Esophagus squamous epithelium (tissue), 4 donors: ENCODE measurements at regions not wholly inside any gene's neighbourhood (a gene's known extent, or its start where the extent isn't known, plus 50 kb on each side); places are given as distances from the start of the nearest gene placed in this dataset.

Experiments
- POLR2A ChIP-seq, 4 donors: fragments of 450-650 bp; IDR thresholded peaks; one replicate each; pipeline ENCODE4 v1.6.1; 2017; ENCODE audit warnings: antibody characterized with exemption in 4 of 4, mild to moderate bottlenecking in 4 of 4, moderate library complexity in 3 of 4
- TF ChIP-seq, protein P1 (sequence below), 6 experiments: fragments of 450-650 bp in 4 of 6; fragments of 200-600 bp in 2 of 6; sonication (generic) in 2 of 6; IDR thresholded peaks; one replicate each; pipeline ENCODE4 v1.5.1; 2016 to 2019; ENCODE audit warnings: antibody characterized with exemption in 6 of 6, mild to moderate bottlenecking in 4 of 6, moderate library complexity in 4 of 6

- TF ChIP-seq, protein P1, sequence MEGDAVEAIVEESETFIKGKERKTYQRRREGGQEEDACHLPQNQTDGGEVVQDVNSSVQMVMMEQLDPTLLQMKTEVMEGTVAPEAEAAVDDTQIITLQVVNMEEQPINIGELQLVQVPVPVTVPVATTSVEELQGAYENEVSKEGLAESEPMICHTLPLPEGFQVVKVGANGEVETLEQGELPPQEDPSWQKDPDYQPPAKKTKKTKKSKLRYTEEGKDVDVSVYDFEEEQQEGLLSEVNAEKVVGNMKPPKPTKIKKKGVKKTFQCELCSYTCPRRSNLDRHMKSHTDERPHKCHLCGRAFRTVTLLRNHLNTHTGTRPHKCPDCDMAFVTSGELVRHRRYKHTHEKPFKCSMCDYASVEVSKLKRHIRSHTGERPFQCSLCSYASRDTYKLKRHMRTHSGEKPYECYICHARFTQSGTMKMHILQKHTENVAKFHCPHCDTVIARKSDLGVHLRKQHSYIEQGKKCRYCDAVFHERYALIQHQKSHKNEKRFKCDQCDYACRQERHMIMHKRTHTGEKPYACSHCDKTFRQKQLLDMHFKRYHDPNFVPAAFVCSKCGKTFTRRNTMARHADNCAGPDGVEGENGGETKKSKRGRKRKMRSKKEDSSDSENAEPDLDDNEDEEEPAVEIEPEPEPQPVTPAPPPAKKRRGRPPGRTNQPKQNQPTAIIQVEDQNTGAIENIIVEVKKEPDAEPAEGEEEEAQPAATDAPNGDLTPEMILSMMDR (IDR thresholded peaks at IDR 0.05), result no peak
- no peak for TF ChIP-seq POLR2A (IDR thresholded peaks at IDR 0.05)
Measured at GRCh38 chr2:143873886-143874285, 646.0 kb downstream of the ZEB2 start.
